Progenitor cell of endocrine pancreas (in vitro differentiated cells): ENCODE measurements at regions not wholly inside any gene's neighbourhood (a gene's known extent, or its start where the extent isn't known, plus 50 kb on each side); places are given as distances from the start of the nearest gene placed in this dataset.
"Not testable (repeated sequence)": the region's sequence is repeated elsewhere in the genome, so short reads cannot be mapped to it uniquely, and the experiment has no call there.

Source experiments
- DNase-seq: peaks from one replicate; pipeline ENCODE4 v3.0.0; 2021; ENCODE audit warnings: low spot score; ENCODE audit not compliant: unreplicated experiment
- H3K27ac Mint-ChIP-seq: 2 replicates; pipeline ENCODE4 v1.8.0; 2021; ENCODE audit warnings: mild to moderate bottlenecking, moderate library complexity, mixed read lengths
- H3K27me3 Mint-ChIP-seq: 2 replicates; pipeline ENCODE4 v1.8.0; 2021; ENCODE audit warnings: mixed read lengths
- H3K36me3 Mint-ChIP-seq: 2 replicates; pipeline ENCODE4 v1.8.0; 2022; ENCODE audit warnings: mixed read lengths; ENCODE audit not compliant: insufficient read depth
- H3K4me1 Mint-ChIP-seq: 2 replicates; pipeline ENCODE4 v1.8.0; 2021; ENCODE audit warnings: low read depth, mixed read lengths
- H3K4me3 Mint-ChIP-seq: 2 replicates; pipeline ENCODE4 v1.8.0; 2021; ENCODE audit warnings: low read depth, mild to moderate bottlenecking, moderate library complexity, mixed read lengths
- H3K9me3 Mint-ChIP-seq: 2 replicates; pipeline ENCODE4 v1.8.0; 2021; ENCODE audit warnings: low read depth, mixed read lengths
- CTCF ChIP-seq: fragments of 200-600 bp; sonication (generic); IDR thresholded peaks from one replicate; pipeline ENCODE4 v1.5.0; 2021; ENCODE audit warnings: antibody characterized with exemption, mild to moderate bottlenecking; ENCODE audit not compliant: unreplicated experiment

- Mint-ChIP-seq H3K27me3 (peaks cover 6% of the 10 kb centered on the region), H3K4me3 (no peak overlapping the region), H3K27ac (no peak overlapping the region), H3K36me3 (no peaks in the 10 kb centered on the region), H3K4me1 (peaks cover 14% of the 10 kb centered on the region), H3K9me3 (no peaks in the 10 kb centered on the region)
- TF ChIP-seq CTCF: no peak
- no peak for DNase-seq
Observed at GRCh38 chr12:67892259-67893021, 96.8 kb upstream of the IFNG-AS1 start.

DNA sequence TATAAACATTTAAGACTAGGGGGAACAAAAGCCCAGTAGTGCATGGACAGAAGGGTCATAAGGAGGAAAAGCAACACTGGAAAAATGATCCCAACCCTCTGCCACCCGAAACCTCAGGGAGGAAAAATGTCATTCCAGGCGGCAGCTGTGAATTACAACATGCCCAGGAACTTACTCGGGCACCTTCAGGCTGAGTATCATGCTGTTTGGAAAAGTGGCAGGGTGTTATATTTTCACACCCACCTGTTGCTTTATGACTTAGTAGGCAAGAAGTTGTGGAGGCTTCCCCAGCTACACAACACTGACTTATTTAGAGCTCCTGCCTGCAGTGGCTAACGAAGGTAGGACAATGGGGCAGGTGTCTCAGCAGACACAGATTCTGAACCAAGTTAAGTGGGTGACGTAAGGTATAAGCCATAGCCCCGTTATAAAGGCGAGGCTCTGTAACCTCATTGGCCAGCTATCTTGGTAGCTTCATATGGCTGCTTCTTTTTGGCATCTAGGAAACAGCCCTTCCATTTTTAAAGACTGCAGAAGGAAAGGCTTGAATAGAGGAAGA is 96.1 kb upstream of the IFNG-AS1 start:
- H3K27ac Mint-ChIP-seq: no peak overlapping the region
- no peak for TF ChIP-seq CTCF
- H3K4me3 Mint-ChIP-seq: no peak overlapping the region
- H3K36me3 Mint-ChIP-seq: no peaks in the 10 kb centered on the region
- H3K27me3 Mint-ChIP-seq: peaks cover 6% of the 10 kb centered on the region
- H3K9me3 Mint-ChIP-seq: no peaks in the 10 kb centered on the region
- peaks cover 14% of the 10 kb centered on the region for H3K4me1 Mint-ChIP-seq
- DNase-seq: no peak

DNA sequence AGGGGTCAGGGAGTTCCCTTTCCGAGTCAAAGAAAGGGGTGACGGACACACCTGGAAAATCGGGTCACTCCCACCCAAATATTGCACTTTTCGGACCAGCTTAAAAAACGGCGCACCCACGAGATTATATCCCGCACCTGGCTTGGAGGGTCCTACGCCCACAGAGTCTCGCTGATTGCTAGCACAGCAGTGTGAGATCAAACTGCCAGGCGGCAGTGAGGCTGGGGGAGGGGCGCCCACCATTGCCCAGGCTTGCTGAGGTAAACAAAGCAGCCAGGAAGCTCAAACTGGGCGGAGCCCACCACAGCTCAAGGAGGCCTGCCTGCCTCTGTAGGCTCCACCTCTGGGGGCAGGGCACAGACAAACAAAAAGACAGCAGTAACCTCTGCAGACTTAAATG is 88.8 kb upstream of the IFNG-AS1 start:
- not testable (repeated sequence) for DNase-seq, H3K27me3 Mint-ChIP-seq, H3K9me3 Mint-ChIP-seq, H3K27ac Mint-ChIP-seq, H3K4me3 Mint-ChIP-seq, H3K36me3 Mint-ChIP-seq, H3K4me1 Mint-ChIP-seq

DNA sequence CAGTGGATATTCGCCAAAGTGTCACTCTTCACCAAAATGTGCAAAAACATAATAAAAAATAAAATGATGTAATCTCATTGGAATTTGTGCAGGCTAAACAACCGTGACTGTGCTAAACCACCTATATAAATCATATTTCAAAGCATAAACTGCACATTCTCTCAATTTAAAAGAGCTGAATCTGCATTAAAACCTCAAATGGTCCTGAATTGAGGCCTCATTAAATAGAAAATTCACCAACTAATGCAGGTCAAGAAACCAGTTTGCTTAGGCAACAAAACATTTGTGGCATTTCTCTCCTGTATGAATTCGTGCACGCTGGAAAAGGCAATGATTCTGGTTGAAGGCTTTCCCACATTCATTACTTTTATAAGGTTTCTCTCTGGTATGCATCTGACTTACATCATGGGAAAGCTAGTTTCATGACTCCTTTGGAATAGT is 80.1 kb upstream of the IFNG-AS1 start:
- Mint-ChIP-seq H3K4me3 (no peak overlapping the region), H3K27ac (no peak overlapping the region), H3K9me3 (peaks cover 7% of the 10 kb centered on the region), H3K36me3 (no peaks in the 10 kb centered on the region), H3K27me3 (no peaks in the 10 kb centered on the region), H3K4me1 (peaks cover 8% of the 10 kb centered on the region)
- TF ChIP-seq CTCF: no peak
- no peak for DNase-seq

GRCh38 chr12:67909681-67910080 is 79.6 kb upstream of the IFNG-AS1 start:
- Mint-ChIP-seq H3K9me3 (peaks cover 7% of the 10 kb centered on the region), H3K4me3 (no peak overlapping the region), H3K27me3 (no peaks in the 10 kb centered on the region), H3K36me3 (no peaks in the 10 kb centered on the region), H3K27ac (no peak overlapping the region), H3K4me1 (peaks cover 8% of the 10 kb centered on the region)
- no peak for TF ChIP-seq CTCF
- DNase-seq: no peak
